Esophagus muscularis mucosa (tissue), 4 donors: ENCODE measurements at regions not wholly inside any gene's neighbourhood (a gene's known extent, or its start where the extent isn't known, plus 50 kb on each side); places are given as distances from the start of the nearest gene placed in this dataset.

Source experiments
- DNase-seq: peaks from one replicate; pipeline ENCODE4 v3.0.0-alpha.2; 2017; ENCODE audit errors: extremely low spot score
- H3K27ac ChIP-seq, 4 donors: fragments of 200-600 bp; sonication (generic); replicated peaks in 1 of 4; 1 replicate in 3 of 4; 2 replicates in 1 of 4; pipeline ENCODE4 v1.5.1; 2016 to 2019; ENCODE audit warnings: mild to moderate bottlenecking in 1 of 4
- H3K27me3 ChIP-seq, 4 donors: fragments of 200-600 bp; sonication (generic); one replicate each; pipeline versions ENCODE4 v1.5.1 to v1.6.0; 2016 to 2019
- H3K36me3 ChIP-seq, 4 donors: fragments of 200-600 bp; sonication (generic); one replicate each; pipeline ENCODE4 v1.5.1; 2016 to 2019
- H3K4me1 ChIP-seq, 4 donors: fragments of 200-600 bp; sonication (generic); one replicate each; pipeline ENCODE4 v1.5.1; 2016 to 2019
- H3K4me3 ChIP-seq, 4 donors: fragments of 200-600 bp; sonication (generic); 1 replicate in 2 of 4; 2 replicates in 2 of 4; pipeline ENCODE4 v1.5.1; 2016 to 2019; ENCODE audit warnings: mild to moderate bottlenecking in 4 of 4, moderate library complexity in 1 of 4
- H3K9me3 ChIP-seq, 4 donors: fragments of 200-600 bp; sonication (generic); 1 replicate in 3 of 4; 2 replicates in 1 of 4; pipeline ENCODE4 v1.5.1; 2016 to 2019
- CTCF ChIP-seq, 3 experiments: fragments of 200-600 bp in 2 of 3; fragments of 450-650 bp in 1 of 3; sonication (generic) in 2 of 3; IDR thresholded peaks; one replicate each; pipeline ENCODE4 v1.5.1; 2017 to 2019; ENCODE audit warnings: antibody characterized with exemption in 3 of 3, mild to moderate bottlenecking in 2 of 3, moderate library complexity in 1 of 3
- EP300 ChIP-seq: sonication (generic); formaldehyde crosslinking; IDR thresholded peaks from one replicate; pipeline ENCODE4 v1.6.1; 2017; ENCODE audit warnings: antibody characterized with exemption
- POLR2A ChIP-seq: fragments of 450-650 bp; IDR thresholded peaks from one replicate; pipeline ENCODE4 v1.6.1; 2017; ENCODE audit warnings: antibody characterized with exemption, moderate library complexity, mild to moderate bottlenecking, low read depth
- POLR2AphosphoS5 ChIP-seq, 2 donors: sonication (generic); formaldehyde crosslinking; IDR thresholded peaks; one replicate each; pipeline ENCODE4 v1.6.1; 2017; ENCODE audit warnings: antibody characterized with exemption in 2 of 2
- WGBS: methylation state at CpG from one replicate; pipeline ENCODE4 v1.1.5; 2018; 5-methylcytosine and 5-hydroxymethylcytosine counted together
- intact Hi-C: fragments of 100-400 bp; cut with DNase I; formaldehyde crosslinking; loops from one replicate; pipeline ENCODE4 v1.15.1; 2023

- Histone ChIP-seq H3K27me3 (no peaks in the 10 kb centered on the region), H3K36me3 (no peaks in the 10 kb centered on the region), H3K4me1 (no peaks in the 10 kb centered on the region), H3K9me3 (no peaks in the 10 kb centered on the region), H3K27ac (no peak overlapping the region), H3K4me3 (no peak overlapping the region)
- no peak for DNase-seq
- intact Hi-C loops: no loop called here
- no peak for TF ChIP-seq POLR2AphosphoS5 (IDR thresholded peaks at IDR 0.05)
- TF ChIP-seq CTCF (IDR thresholded peaks at IDR 0.05): no peak
- TF ChIP-seq POLR2A: no peak
- TF ChIP-seq EP300: no peak
- 66% methylated on average over 9 of the region's 9 CpGs for WGBS
Measured at GRCh38 chr5:167902298-167902697, 389.1 kb upstream of the WWC1 start.

- no peaks in the 10 kb centered on the region for H3K9me3 ChIP-seq
- TF ChIP-seq CTCF (IDR thresholded peaks at IDR 0.05): no peak
- no peak overlapping the region for H3K27ac ChIP-seq
- H3K4me3 ChIP-seq: no peak overlapping the region
- H3K36me3 ChIP-seq: no peaks in the 10 kb centered on the region
- intact Hi-C loops: no loop called here
- WGBS: 91% methylated on average over 4 of the region's 4 CpGs
- DNase-seq: no peak
- no peaks in the 10 kb centered on the region for H3K4me1 ChIP-seq
- H3K27me3 ChIP-seq: no peaks in the 10 kb centered on the region
Measured at GRCh38 chr5:167903243-167903642, 388.2 kb upstream of the WWC1 start.

- Histone ChIP-seq H3K27me3 (no peaks in the 10 kb centered on the region), H3K27ac (no peak overlapping the region), H3K9me3 (no peaks in the 10 kb centered on the region), H3K36me3 (no peaks in the 10 kb centered on the region), H3K4me1 (no peaks in the 10 kb centered on the region), H3K4me3 (no peak overlapping the region)
- 89% methylated on average over 2 of the region's 2 CpGs for WGBS
- DNase-seq: no peak
- TF ChIP-seq POLR2A: no peak
- no peak for TF ChIP-seq CTCF (IDR thresholded peaks at IDR 0.05)
- no peak for TF ChIP-seq EP300
- no peak for TF ChIP-seq POLR2AphosphoS5 (IDR thresholded peaks at IDR 0.05)
- intact Hi-C loops: no loop called here
Measured at GRCh38 chr5:167903659-167904058, 387.8 kb upstream of the WWC1 start.

- Histone ChIP-seq H3K27me3 (no peaks in the 10 kb centered on the region), H3K9me3 (no peaks in the 10 kb centered on the region), H3K36me3 (no peaks in the 10 kb centered on the region), H3K27ac (no peak overlapping the region), H3K4me3 (no peak overlapping the region), H3K4me1 (no peaks in the 10 kb centered on the region)
- no peak for DNase-seq
- TF ChIP-seq EP300: no peak
- TF ChIP-seq POLR2A: no peak
- TF ChIP-seq CTCF (IDR thresholded peaks at IDR 0.05): no peak
- TF ChIP-seq POLR2AphosphoS5 (IDR thresholded peaks at IDR 0.05): no peak
- WGBS: 81% methylated on average over 6 of the region's 6 CpGs
- intact Hi-C loops: no loop called here
Measured at GRCh38 chr5:167905919-167906853, 385.3 kb upstream of the WWC1 start.

- no peaks in the 10 kb centered on the region for H3K36me3 ChIP-seq
- H3K4me3 ChIP-seq: no peak overlapping the region
- no peak for TF ChIP-seq POLR2AphosphoS5 (IDR thresholded peaks at IDR 0.05)
- no peaks in the 10 kb centered on the region for H3K27me3 ChIP-seq
- intact Hi-C loops: no loop called here
- H3K9me3 ChIP-seq: no peaks in the 10 kb centered on the region
- no peak for DNase-seq
- H3K4me1 ChIP-seq: no peaks in the 10 kb centered on the region
- no peak overlapping the region for H3K27ac ChIP-seq
Measured at GRCh38 chr5:167908606-167909005, 382.8 kb upstream of the WWC1 start.
